RWPE1 (cell line): ENCODE measurements at regions not wholly inside any gene's neighbourhood (a gene's known extent, or its start where the extent isn't known, plus 50 kb on each side); places are given as distances from the start of the nearest gene placed in this dataset.

Experiments used
- CTCF ChIA-PET: fragments of 350-600 bp; sonication (Branson Sonifier 250); formaldehyde crosslinking; extraction: SDS; loops from one replicate; lab custom pipeline; 2021; lab: Yijun Ruan, JAX
- POLR2A ChIA-PET: fragments of 400-600 bp; formaldehyde crosslinking; extraction: SDS; loops from one replicate; lab custom pipeline; 2020; ENCODE audit warnings: antibody characterized with exemption; ENCODE audit not compliant: low non-redundant PET; lab: Yijun Ruan, JAX
- DNase-seq: peaks from one replicate; pipeline ENCODE4 v3.0.0; 2012; ENCODE audit warnings: low spot score
- H3K27ac ChIP-seq: fragments of 450-650 bp; 2 replicates; pipeline ENCODE4 v1.5.1; 2017
- CTCF ChIP-seq: fragments of 450-650 bp; conservative IDR thresholded peaks from 2 replicates; pipeline ENCODE4 v1.5.1; 2017; ENCODE audit warnings: low read depth, mild to moderate bottlenecking

GRCh38 chr7:57399251-57399940 lies 50.6 kb upstream of the ZNF716 start:
- no peak for TF ChIP-seq CTCF
- ChIA-PET POLR2A (no interaction called here), CTCF (no interaction called here)
- DNase-seq = no peak
- H3K27ac ChIP-seq = no peak overlapping the region

- H3K27ac ChIP-seq = no peak overlapping the region
- ChIA-PET CTCF (no interaction called here), POLR2A (no interaction called here)
- no peak for TF ChIP-seq CTCF
- no peak for DNase-seq
Observed at GRCh38 chr7:57399972-57400371, 50.0 kb upstream of the ZNF716 start.
